HCT116 (cell line): ENCODE measurements at regions not wholly inside any gene's neighbourhood (a gene's known extent, or its start where the extent isn't known, plus 50 kb on each side); places are given as distances from the start of the nearest gene placed in this dataset.

Source experiments
- ATAC-seq: fragments of 200-7000 bp; cut with Tn5 transposase; 2 replicates; pipeline ENCODE4 v1.9.1; 2020; ENCODE audit warnings: mild to moderate bottlenecking, moderate library complexity
- BruUV-seq: library from RNA; stranded (reverse); fragments of 400-500 nt; replicated peaks from 2 replicates; lab custom pipeline; 2021; lab: Mats Ljungman, UMichigan
- CTCF ChIA-PET: fragments of 300-600 bp; sonication (Branson Sonifier 250); formaldehyde crosslinking; loops from one replicate; lab custom pipeline; 2021; ENCODE audit warnings: antibody characterized with exemption; lab: Charles Lee
- POLR2A ChIA-PET: fragments of 300-600, 350-600 bp; sonication (Branson Sonifier 250); formaldehyde crosslinking; loops from one replicate; lab custom pipeline; 2021; ENCODE audit warnings: antibody characterized with exemption; lab: Charles Lee
- RAD21 ChIA-PET, 2 experiments: fragments of 300-600 bp; sonication (Branson Sonifier 250); formaldehyde crosslinking; loops; one replicate each; lab custom pipeline; 2023; ENCODE audit warnings: low total read pairs in 2 of 2; ENCODE audit not compliant: uncharacterized antibody in 2 of 2, unreplicated experiment in 2 of 2, low non-redundant PET in 1 of 2; lab: Charles Lee
- DNase-seq: peaks from one replicate; pipeline ENCODE4 v3.0.0-alpha.2; 2010; ENCODE audit warnings: low read depth, low spot score
- H2AFZ ChIP-seq: fragments of 200-600 bp; shearing (Covaris generic), sonication (generic); 2 replicates; pipeline ENCODE4 v1.6.1; 2017; ENCODE audit warnings: low read depth, mixed run types, mixed read lengths, antibody characterized with exemption, low read length; ENCODE audit not compliant: poor library complexity, severe bottlenecking
- H3K27ac ChIP-seq: 2 replicates; pipeline ENCODE4 v1.5.1; 2012; ENCODE audit warnings: low read depth, low read length
- H3K27me3 ChIP-seq: fragments of 200-600 bp; sonication (generic); 2 replicates; pipeline ENCODE4 v1.6.1; 2016; ENCODE audit warnings: mixed run types, low read length, mixed read lengths; ENCODE audit not compliant: insufficient read depth
- H3K36me3 ChIP-seq, 2 experiments: fragments of 200-500 bp in 1 of 2; fragments of 200-600 bp in 1 of 2; sonication (Bioruptor generic) in 1 of 2; sonication (generic) in 1 of 2; 2 replicates each; pipeline versions ENCODE4 v1.5.1 to v1.6.1; 2014 to 2016; ENCODE audit warnings: low read length in 2 of 2, inconsistent platforms in 1 of 2, mixed read lengths in 1 of 2, mixed run types in 1 of 2; ENCODE audit not compliant: insufficient read depth in 2 of 2, control insufficient read depth in 1 of 2
- H3K4me1 ChIP-seq, 2 experiments: fragments of 200-600 bp in 1 of 2; sonication (generic) in 1 of 2; 2 replicates each; pipeline versions ENCODE4 v1.5.1 to v1.6.1; 2012 to 2017; ENCODE audit warnings: low read length in 2 of 2, inconsistent platforms in 1 of 2, mild to moderate bottlenecking in 1 of 2, mixed read lengths in 1 of 2, mixed run types in 1 of 2, moderate library complexity in 1 of 2; ENCODE audit not compliant: insufficient read depth in 2 of 2, control insufficient read depth in 1 of 2
- H3K4me2 ChIP-seq: fragments of 200-600 bp; sonication (generic); 2 replicates; pipeline ENCODE4 v1.6.1; 2017; ENCODE audit warnings: mixed run types, low read length, mixed read lengths
- H3K4me3 ChIP-seq, 2 experiments: fragments of 200-600 bp in 1 of 2; sonication (generic) in 1 of 2; replicated peaks in 1 of 2; 2 replicates each; pipeline ENCODE4 v1.5.1; 2011 to 2016; ENCODE audit warnings: low read length in 2 of 2, control low read depth in 1 of 2, low read depth in 1 of 2, mild to moderate bottlenecking in 1 of 2, mixed read lengths in 1 of 2, mixed run types in 1 of 2
- H3K79me2 ChIP-seq: fragments of 200-600 bp; sonication (generic); 2 replicates; pipeline ENCODE4 v1.6.1; 2017; ENCODE audit warnings: mild to moderate bottlenecking, mixed run types, low read length, moderate library complexity, mixed read lengths; ENCODE audit not compliant: insufficient read depth
- H3K9ac ChIP-seq: fragments of 200-600 bp; sonication (generic); 2 replicates; pipeline ENCODE4 v1.6.1; 2016; ENCODE audit warnings: low read length, mixed read lengths
- H3K9me2 ChIP-seq: fragments of 200-600 bp; sonication (generic), shearing (Covaris generic); 2 replicates; pipeline ENCODE4 v1.6.1; 2017; ENCODE audit warnings: mixed run types, mild to moderate bottlenecking, moderate library complexity; ENCODE audit not compliant: insufficient read depth
- H3K9me3 ChIP-seq, 2 experiments: fragments of 200-500 bp in 1 of 2; fragments of 200-600 bp in 1 of 2; sonication (Bioruptor generic) in 1 of 2; sonication (generic) in 1 of 2; 2 replicates each; pipeline ENCODE4 v1.6.1; 2014 to 2017; ENCODE audit warnings: low read length in 2 of 2, mixed read lengths in 2 of 2, inconsistent platforms in 1 of 2, low read depth in 1 of 2, mild to moderate bottlenecking in 1 of 2, mixed run types in 1 of 2, moderate library complexity in 1 of 2; ENCODE audit not compliant: control insufficient read depth in 1 of 2, insufficient read depth in 1 of 2
- H4K20me1 ChIP-seq: fragments of 200-600 bp; sonication (generic), shearing (Covaris generic); 2 replicates; pipeline ENCODE4 v1.6.1; 2017; ENCODE audit warnings: mixed run types, mild to moderate bottlenecking, moderate library complexity; ENCODE audit not compliant: insufficient read depth
- CEBPB ChIP-seq: IDR thresholded peaks from 2 replicates; pipeline ENCODE4 v1.6.1; 2012; ENCODE audit warnings: low read depth
- EGR1 ChIP-seq: IDR thresholded peaks from 2 replicates; pipeline ENCODE4 v1.6.1; 2012; ENCODE audit warnings: low read depth
- ELF1 ChIP-seq: IDR thresholded peaks from 2 replicates; pipeline ENCODE4 v1.6.1; 2012; ENCODE audit warnings: low read depth, borderline replicate concordance
- EZH2 ChIP-seq: fragments of 200-600 bp; sonication (generic); IDR thresholded peaks from 2 replicates; pipeline ENCODE4 v1.6.1; 2017; ENCODE audit warnings: antibody characterized with exemption, mixed run types
- POLR2A ChIP-seq: IDR thresholded peaks from 2 replicates; pipeline ENCODE4 v1.7.0; 2011; ENCODE audit warnings: borderline replicate concordance; ENCODE audit not compliant: insufficient read depth, insufficient read length; ENCODE audit errors: extremely low read depth
- SP1 ChIP-seq: IDR thresholded peaks from 2 replicates; pipeline ENCODE4 v1.6.1; 2012; ENCODE audit warnings: low read depth
- TCF7L2 ChIP-seq: IDR thresholded peaks from 2 replicates; pipeline ENCODE4 v1.7.0; 2011; ENCODE audit warnings: borderline replicate concordance, inconsistent platforms; ENCODE audit not compliant: insufficient read depth, insufficient read length; ENCODE audit errors: extremely low read depth
- ZBTB33 ChIP-seq: IDR thresholded peaks from 2 replicates; pipeline ENCODE4 v1.6.1; 2011; ENCODE audit warnings: mild to moderate bottlenecking, low read length, moderate library complexity; ENCODE audit not compliant: insufficient replicate concordance; ENCODE audit errors: extremely low read depth
- ZFX ChIP-seq: fragments of 450-650 bp; IDR thresholded peaks from 2 replicates; pipeline ENCODE4 v1.6.1; 2017
- intact Hi-C: fragments of 100-400 bp; cut with micrococcal nuclease; formaldehyde crosslinking; loops from 2 replicates; pipeline ENCODE4 v1.10.0; 2022

- intact Hi-C loops = loop anchor here (5.0 to 10.0 kb wide), 2 partner anchors 120 to 867 kb away; no protein-coding TSS in a partner anchor
Observed at GRCh38 chr3:25844891-25845290, 55.0 kb downstream of the OXSM start.

GRCh38 chr3:25846282-25846681 is 56.4 kb downstream of the OXSM start:
- RAD21 ChIA-PET = no interaction called here
- BruUV-seq = no TSS peak

More at GRCh38 chr3:25844891-25845290, 55.0 kb downstream of the OXSM start:
- H3K9me3 ChIP-seq = no peaks in the 10 kb centered on the region
- no TSS peak for BruUV-seq
- no peaks in the 10 kb centered on the region for H4K20me1 ChIP-seq
- no peak for ATAC-seq
- H3K27ac ChIP-seq = no peak overlapping the region
- no peak overlapping the region for H3K9ac ChIP-seq
- H3K36me3 ChIP-seq = no peaks in the 10 kb centered on the region
- ChIA-PET RAD21 (no interaction called here), POLR2A (no interaction called here), CTCF (interaction anchor here (2.8 kb wide), 1 partner anchor 12 kb away, joined by 8 read pairs; no protein-coding TSS in a partner anchor)
- no peak overlapping the region for H3K4me3 ChIP-seq
- no peak overlapping the region for H2AFZ ChIP-seq
- no peak overlapping the region for H3K4me2 ChIP-seq
- DNase-seq = no peak
- H3K4me1 ChIP-seq = no peaks in the 10 kb centered on the region
- H3K9me2 ChIP-seq = no peaks in the 10 kb centered on the region
- TF ChIP-seq SP1 = no peak
- TF ChIP-seq ZBTB33 = no peak
- no peak for TF ChIP-seq EGR1
- TF ChIP-seq CEBPB = no peak
- TF ChIP-seq TCF7L2 = no peak
- no peak for TF ChIP-seq ZFX
- no peak for TF ChIP-seq POLR2A
- TF ChIP-seq, all 23 proteins: peak for 0
- Histone ChIP-seq H3K79me2 (no peaks in the 10 kb centered on the region), H3K27me3 (no peaks in the 10 kb centered on the region)

More at GRCh38 chr3:25846282-25846681, 56.4 kb downstream of the OXSM start:
- no peaks in the 10 kb centered on the region for H3K27me3 ChIP-seq
- no peak for ATAC-seq
- H3K9me2 ChIP-seq = no peaks in the 10 kb centered on the region
- H3K9ac ChIP-seq = no peak overlapping the region
- intact Hi-C loops = loop anchor here (10.0 kb wide), 1 partner anchor 119 kb away; no protein-coding TSS in a partner anchor
- no peaks in the 10 kb centered on the region for H4K20me1 ChIP-seq
- H3K9me3 ChIP-seq = no peaks in the 10 kb centered on the region
- no peaks in the 10 kb centered on the region for H3K36me3 ChIP-seq
- no peak for DNase-seq
- no peak overlapping the region for H2AFZ ChIP-seq
- H3K79me2 ChIP-seq = no peaks in the 10 kb centered on the region
- POLR2A ChIA-PET = no interaction called here
- H3K27ac ChIP-seq = no peak overlapping the region
- H3K4me1 ChIP-seq = no peaks in the 10 kb centered on the region
- CTCF ChIA-PET = interaction anchor here (2.8 kb wide), 1 partner anchor 11 kb away, joined by 8 read pairs; no protein-coding TSS in a partner anchor
- H3K4me2 ChIP-seq = no peak overlapping the region
- H3K4me3 ChIP-seq = no peak overlapping the region
- TF ChIP-seq EZH2 (no peak), ELF1 (no peak)
